ENCODE measurements at regions not wholly inside any gene's neighbourhood (a gene's known extent, or its start where the extent isn't known, plus 50 kb on each side); places are given as distances from the start of the nearest gene placed in this dataset.
"Not testable (repeated sequence)": the region's sequence is repeated elsewhere in the genome, so short reads cannot be mapped to it uniquely, and the experiment has no call there.

DNA sequence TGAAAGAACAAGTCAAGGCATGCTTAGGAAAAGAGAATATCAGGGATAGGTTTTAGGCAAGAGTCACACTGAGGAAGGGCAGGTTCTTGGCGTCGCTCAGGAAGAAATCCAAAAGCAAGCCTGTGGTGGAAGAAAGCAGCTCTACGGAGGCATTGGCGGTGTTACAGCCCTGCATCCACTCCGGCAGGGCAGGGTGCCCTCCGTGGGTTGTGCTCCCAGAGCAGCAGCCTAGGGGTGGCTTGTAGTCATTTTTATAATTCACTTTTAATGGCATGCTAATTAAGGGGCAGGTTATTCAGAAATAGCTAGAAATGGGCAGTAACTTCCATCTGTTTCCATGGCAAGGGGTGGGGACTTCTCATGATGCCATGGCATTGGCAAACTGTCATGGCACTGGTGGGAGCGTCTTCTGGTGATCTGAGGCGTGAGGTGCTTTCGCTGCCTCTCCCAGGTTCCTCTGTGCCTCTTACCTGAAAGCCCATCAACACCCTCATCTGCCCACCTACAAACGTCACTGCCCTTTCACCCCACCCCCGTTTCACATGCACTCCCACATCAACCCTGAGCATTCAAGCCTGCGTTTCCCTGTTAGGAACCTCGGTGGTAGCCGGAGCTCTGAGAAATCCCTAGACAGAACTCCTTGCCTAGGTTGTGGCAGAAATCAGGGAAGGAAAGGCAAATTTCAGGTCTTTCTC lies 1763.8 kb upstream of the TPTE start:
- not testable (repeated sequence) for H3K4me3 ChIP-seq (ENCODE audit: low read length); H3K9ac ChIP-seq (ENCODE audit: low read length); H3K27me3 ChIP-seq (ENCODE audit: control insufficient read depth, insufficient read depth, low read length); H3K36me3 ChIP-seq (ENCODE audit: control insufficient read depth, low read depth, low read length); H3K4me1 ChIP-seq (ENCODE audit: control insufficient read depth, low read depth, low read length); H3K27ac ChIP-seq (ENCODE audit: low read length)
- peaks cover 34% of the 10 kb centered on the region for H3K9me3 ChIP-seq (ENCODE audit: control insufficient read depth, low read depth, low read length)

DNA sequence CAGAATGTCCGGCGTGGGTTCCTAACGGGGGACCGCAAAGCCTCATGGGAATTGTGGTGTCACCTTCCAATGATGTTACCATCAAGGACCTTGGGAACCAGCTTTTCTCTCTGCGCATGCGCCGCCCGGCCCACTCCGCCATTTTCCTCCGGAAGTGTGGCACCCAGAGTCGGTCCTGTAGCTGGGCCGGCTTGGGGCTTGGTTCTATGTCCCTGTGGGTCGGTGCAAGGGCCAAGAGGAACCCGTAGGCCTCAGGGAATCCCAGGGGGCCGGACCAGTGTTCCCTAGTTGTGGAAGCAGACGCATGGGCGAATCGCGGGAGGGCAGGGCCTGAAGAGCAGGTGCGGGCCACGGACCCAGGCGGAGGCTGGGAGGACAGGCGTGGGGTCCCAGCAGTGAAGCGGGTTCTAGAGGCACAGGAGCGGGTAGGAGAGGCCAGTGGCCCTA lies 1762.4 kb upstream of the TPTE start:
- not testable (repeated sequence) for H3K4me3 ChIP-seq (ENCODE audit: low read length); H3K36me3 ChIP-seq (ENCODE audit: control insufficient read depth, low read depth, low read length); H3K27ac ChIP-seq (ENCODE audit: low read length); H3K4me1 ChIP-seq (ENCODE audit: control insufficient read depth, low read depth, low read length); H3K9ac ChIP-seq (ENCODE audit: low read length); H3K27me3 ChIP-seq (ENCODE audit: control insufficient read depth, insufficient read depth, low read length)
- peaks cover 44% of the 10 kb centered on the region for H3K9me3 ChIP-seq (ENCODE audit: control insufficient read depth, low read depth, low read length)

DNA sequence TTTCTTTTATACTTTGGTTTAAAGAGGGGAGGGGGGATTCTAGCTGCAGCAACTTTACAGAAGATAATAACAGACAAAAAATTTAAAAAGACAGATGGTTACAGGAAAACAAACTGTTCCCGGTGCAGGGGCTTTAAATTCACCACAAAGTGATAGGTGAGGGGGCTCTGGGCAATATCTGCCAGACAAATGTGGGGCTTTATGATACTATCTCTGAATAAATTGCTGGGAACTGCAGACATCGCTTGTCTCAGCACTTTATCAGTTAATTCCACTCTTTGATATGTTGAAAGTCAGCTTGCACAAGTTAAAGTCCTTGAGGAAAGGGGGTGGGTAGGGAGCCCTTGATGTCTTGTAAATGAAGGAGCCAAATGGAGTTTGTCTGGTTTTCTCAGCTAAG lies 1759.1 kb upstream of the TPTE start:
- H3K4me3 ChIP-seq (ENCODE audit: low read length); H3K4me1 ChIP-seq (ENCODE audit: control insufficient read depth, low read depth, low read length); H3K36me3 ChIP-seq (ENCODE audit: control insufficient read depth, low read depth, low read length); H3K27me3 ChIP-seq (ENCODE audit: control insufficient read depth, insufficient read depth, low read length); H3K9ac ChIP-seq (ENCODE audit: low read length); H3K27ac ChIP-seq (ENCODE audit: low read length): not testable (repeated sequence)
- peaks cover 52% of the 10 kb centered on the region for H3K9me3 ChIP-seq (ENCODE audit: control insufficient read depth, low read depth, low read length)

DNA sequence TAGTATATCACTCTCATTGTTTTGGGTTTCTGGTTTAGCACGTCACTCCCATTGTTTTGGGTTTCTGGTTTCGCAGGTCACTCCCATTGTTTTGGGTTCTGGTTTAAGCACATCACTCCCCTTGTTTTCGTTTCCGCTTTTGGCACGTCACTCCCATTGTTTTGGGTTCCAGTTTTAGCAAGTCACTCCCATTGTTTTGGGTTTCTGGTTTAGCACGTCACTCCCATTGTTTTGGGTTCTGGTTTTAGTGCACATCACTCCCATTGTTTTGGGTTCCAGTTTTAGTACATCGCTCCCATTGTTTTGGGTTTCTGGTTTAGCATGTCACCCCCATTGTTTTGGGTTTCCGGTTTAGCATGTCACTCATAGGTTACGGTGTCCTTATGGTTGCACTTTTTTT lies 1757.0 kb upstream of the TPTE start:
- not testable (repeated sequence) for H3K4me1 ChIP-seq (ENCODE audit: control insufficient read depth, low read depth, low read length); H3K4me3 ChIP-seq (ENCODE audit: low read length); H3K27me3 ChIP-seq (ENCODE audit: control insufficient read depth, insufficient read depth, low read length); H3K9ac ChIP-seq (ENCODE audit: low read length); H3K27ac ChIP-seq (ENCODE audit: low read length); H3K36me3 ChIP-seq (ENCODE audit: control insufficient read depth, low read depth, low read length)
- peaks cover 37% of the 10 kb centered on the region for H3K9me3 ChIP-seq (ENCODE audit: control insufficient read depth, low read depth, low read length)

DNA sequence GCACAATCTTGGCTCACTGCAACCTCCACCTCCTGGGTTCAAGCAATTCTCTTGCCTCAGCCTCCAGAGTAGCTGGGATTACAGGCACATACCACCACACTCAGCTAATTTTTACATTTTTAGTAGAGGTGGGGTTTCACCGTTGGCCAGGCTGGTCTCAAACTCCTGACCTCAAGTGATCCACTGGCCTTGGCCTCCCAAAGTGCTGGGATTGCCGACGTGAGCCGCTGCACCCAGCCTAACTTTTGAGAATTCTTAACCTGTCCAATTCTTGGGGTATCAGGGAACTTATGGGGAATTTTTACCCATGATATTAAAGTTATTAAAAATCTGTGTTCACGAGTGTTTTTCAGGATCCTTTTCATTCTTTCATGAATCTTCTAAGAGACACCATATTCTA lies 1755.2 kb upstream of the TPTE start:
- H3K9me3 ChIP-seq (ENCODE audit: control insufficient read depth, low read depth, low read length), result peaks cover 36% of the 10 kb centered on the region
- H3K27me3 ChIP-seq (ENCODE audit: control insufficient read depth, insufficient read depth, low read length); H3K9ac ChIP-seq (ENCODE audit: low read length); H3K4me3 ChIP-seq (ENCODE audit: low read length); H3K27ac ChIP-seq (ENCODE audit: low read length); H3K36me3 ChIP-seq (ENCODE audit: control insufficient read depth, low read depth, low read length); H3K4me1 ChIP-seq (ENCODE audit: control insufficient read depth, low read depth, low read length): not testable (repeated sequence)

DNA sequence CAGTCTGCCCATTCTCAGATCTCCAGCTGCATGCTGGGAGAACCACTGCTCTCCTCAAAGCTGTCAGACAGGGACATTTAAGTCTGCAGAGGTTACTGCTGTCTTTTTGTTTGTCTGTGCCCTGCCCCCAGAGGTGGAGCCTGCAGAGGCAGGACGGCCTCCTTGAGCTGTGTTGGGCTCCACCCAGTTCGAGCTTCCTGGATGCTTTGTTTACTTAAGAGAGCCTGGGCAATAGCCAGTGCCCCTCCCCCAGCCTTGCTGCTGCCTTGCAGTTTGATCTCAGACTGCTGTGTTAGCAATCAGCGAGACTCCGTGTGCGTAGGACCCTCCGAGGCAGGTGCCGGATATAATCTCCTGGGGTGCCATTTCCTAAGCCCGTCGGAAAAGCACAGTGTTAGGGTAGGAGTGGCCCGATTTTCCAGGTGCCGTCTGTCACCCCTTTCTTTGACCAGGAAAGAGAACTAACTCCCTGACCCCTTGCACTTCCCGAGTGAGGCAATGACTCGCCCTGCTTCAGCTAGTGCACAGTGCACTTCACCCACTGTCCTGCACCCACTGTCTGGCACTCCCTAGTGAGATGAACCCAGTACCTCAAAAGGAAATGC lies 1748.4 kb upstream of the TPTE start:
- not testable (repeated sequence) for H3K36me3 ChIP-seq (ENCODE audit: control insufficient read depth, low read depth, low read length); H3K9ac ChIP-seq (ENCODE audit: low read length)

DNA sequence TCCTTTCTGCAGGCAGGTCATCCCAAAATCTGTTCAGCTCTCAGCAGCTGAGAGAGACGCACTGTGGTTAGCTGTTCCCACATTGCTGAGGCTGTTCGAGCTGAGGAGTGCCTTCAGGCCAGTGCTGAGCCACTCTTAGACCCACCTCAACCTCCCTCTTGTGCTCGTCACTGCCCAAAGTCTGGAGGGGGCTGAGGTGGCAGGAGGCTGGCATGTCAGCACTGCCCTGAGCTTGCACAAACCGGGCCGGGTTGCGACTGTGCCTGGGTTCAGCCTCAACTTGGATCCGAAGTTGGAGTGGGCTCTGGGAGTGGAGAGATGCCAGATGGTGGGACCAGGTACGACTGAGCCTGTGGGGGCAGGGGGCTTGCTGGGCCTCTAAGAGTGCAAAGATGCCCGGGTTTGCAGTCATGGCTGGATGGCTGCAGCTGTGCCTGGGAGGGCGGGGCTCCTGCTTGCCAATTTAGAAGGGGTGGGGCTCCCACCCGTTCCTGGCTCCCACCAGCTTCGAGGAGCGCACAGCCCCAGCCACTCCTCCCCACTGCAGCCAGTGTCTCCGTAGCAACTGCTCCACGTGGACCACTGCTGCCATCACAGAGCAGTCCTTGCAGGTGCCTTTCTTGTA lies 1745.7 kb upstream of the TPTE start:
- not testable (repeated sequence) for H3K27me3 ChIP-seq (ENCODE audit: control insufficient read depth, insufficient read depth, low read length); H3K9ac ChIP-seq (ENCODE audit: low read length); H3K4me1 ChIP-seq (ENCODE audit: control insufficient read depth, low read depth, low read length); H3K4me3 ChIP-seq (ENCODE audit: low read length); H3K36me3 ChIP-seq (ENCODE audit: control insufficient read depth, low read depth, low read length); H3K27ac ChIP-seq (ENCODE audit: low read length)
- H3K9me3 ChIP-seq (ENCODE audit: control insufficient read depth, low read depth, low read length), result peaks cover 12% of the 10 kb centered on the region

More for the DNA sequence above, 1748.4 kb upstream of the TPTE start:
- H3K9me3 ChIP-seq (ENCODE audit: control insufficient read depth, low read depth, low read length), result peaks cover 12% of the 10 kb centered on the region
- not testable (repeated sequence) for H3K27me3 ChIP-seq (ENCODE audit: control insufficient read depth, insufficient read depth, low read length); H3K4me1 ChIP-seq (ENCODE audit: control insufficient read depth, low read depth, low read length); H3K27ac ChIP-seq (ENCODE audit: low read length); H3K4me3 ChIP-seq (ENCODE audit: low read length)

DNA sequence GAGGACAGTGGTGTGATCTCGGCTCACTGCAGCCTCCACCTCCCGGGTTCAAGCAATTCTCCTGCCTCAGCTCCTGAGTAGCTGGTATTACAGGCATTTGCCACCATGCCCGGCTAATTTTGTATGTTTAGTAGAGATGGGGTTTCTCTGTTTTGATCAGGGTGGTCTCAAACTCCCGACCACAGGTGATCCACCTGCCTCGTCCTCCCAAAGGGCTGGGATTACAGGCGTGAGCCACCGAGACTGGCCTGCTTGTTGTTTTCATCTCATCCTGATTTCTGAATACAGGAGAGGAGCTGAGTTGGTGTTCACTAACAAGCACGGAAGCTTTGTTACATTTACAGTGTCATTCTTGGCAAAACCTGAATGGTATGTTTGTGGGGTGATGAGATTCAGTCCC lies 1744.1 kb upstream of the TPTE start:
- not testable (repeated sequence) for H3K27me3 ChIP-seq (ENCODE audit: control insufficient read depth, insufficient read depth, low read length); H3K4me1 ChIP-seq (ENCODE audit: control insufficient read depth, low read depth, low read length); H3K4me3 ChIP-seq (ENCODE audit: low read length); H3K36me3 ChIP-seq (ENCODE audit: control insufficient read depth, low read depth, low read length); H3K9me3 ChIP-seq (ENCODE audit: control insufficient read depth, low read depth, low read length); H3K9ac ChIP-seq (ENCODE audit: low read length); H3K27ac ChIP-seq (ENCODE audit: low read length)

DNA sequence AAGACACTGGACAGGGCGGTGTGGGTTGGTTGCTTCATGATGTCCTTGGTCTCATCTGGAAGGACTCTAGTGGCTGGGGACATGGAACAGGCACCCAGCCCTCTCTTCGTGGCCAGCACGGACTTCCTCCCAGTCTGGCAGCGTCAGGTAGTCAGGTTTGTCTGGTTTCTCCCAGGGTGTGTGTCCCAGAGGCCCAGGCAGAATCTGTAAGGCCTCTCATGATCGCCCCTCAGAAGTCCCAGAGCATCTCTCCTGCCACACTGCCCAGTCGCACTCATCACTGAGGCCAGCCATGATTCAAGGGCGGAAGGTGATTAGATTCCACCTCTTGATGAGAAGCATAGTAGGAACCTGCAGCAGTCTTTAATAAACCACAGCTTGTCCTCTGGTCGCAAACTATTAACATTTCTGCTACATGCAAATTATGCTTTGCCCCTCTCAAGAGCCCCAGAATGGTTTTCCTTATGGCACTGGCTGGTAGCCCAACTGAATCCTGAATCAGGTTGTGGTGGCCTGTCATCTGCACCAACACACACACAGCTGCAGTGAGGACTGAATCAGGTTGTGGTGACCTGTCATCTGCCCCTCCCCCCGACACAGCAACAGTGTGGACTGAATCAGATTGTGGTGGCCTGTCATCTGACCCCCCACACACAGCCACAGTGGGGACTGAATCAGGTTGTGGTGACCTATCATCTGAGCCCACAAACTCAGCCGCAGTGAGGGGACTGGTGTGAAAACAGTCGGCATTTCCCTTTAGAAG lies 1742.9 kb upstream of the TPTE start:
- H3K4me3 ChIP-seq (ENCODE audit: low read length); H3K36me3 ChIP-seq (ENCODE audit: control insufficient read depth, low read depth, low read length); H3K27ac ChIP-seq (ENCODE audit: low read length); H3K4me1 ChIP-seq (ENCODE audit: control insufficient read depth, low read depth, low read length); H3K9me3 ChIP-seq (ENCODE audit: control insufficient read depth, low read depth, low read length); H3K27me3 ChIP-seq (ENCODE audit: control insufficient read depth, insufficient read depth, low read length); H3K9ac ChIP-seq (ENCODE audit: low read length): not testable (repeated sequence)

DNA sequence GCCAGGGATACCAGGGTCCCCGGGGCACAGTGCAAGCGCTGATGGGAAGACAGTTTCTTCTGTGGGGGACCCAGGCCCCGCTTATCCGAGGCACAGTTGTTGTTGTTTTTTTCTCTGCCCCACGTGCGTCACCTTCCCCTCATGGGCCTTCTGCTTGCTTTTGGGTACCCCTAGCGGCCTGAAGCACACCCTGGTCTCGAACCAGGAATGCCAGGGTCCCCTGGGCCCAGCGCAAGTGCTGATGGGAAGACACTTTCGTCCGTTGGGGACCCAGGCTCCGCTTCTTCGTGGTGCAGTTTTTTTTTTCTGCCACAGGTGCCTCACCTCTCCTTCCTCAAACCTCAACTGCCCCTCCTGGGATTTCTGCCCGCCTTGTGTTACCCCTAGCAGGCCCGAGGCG lies 1708.5 kb upstream of the TPTE start:
- not testable (repeated sequence) for H3K4me1 ChIP-seq (ENCODE audit: control insufficient read depth, low read depth, low read length); H3K27me3 ChIP-seq (ENCODE audit: control insufficient read depth, insufficient read depth, low read length); H3K27ac ChIP-seq (ENCODE audit: low read length); H3K9ac ChIP-seq (ENCODE audit: low read length); H3K9me3 ChIP-seq (ENCODE audit: control insufficient read depth, low read depth, low read length); H3K4me3 ChIP-seq (ENCODE audit: low read length); H3K36me3 ChIP-seq (ENCODE audit: control insufficient read depth, low read depth, low read length)

DNA sequence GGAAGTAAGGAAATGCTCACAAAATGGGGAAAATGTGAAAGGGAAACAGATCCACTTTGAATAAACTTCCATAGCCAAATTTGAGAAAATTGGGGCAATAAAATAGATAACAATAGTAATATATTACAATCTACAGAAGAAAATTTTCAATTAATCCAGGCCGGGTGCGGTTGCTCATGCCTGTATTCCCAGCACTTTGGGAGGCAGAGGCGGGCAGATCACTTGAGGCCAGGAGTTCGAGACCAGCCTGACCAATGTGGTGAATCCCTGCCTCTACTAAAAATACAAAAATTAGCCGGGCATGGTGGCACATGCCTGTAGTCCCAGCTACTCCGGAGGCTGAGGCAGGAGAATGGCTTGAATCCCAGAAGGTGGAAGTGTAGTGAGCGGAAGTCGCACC lies 1687.1 kb upstream of the TPTE start:
- H3K27ac ChIP-seq (ENCODE audit: low read length); H3K4me3 ChIP-seq (ENCODE audit: low read length); H3K27me3 ChIP-seq (ENCODE audit: control insufficient read depth, insufficient read depth, low read length); H3K36me3 ChIP-seq (ENCODE audit: control insufficient read depth, low read depth, low read length); H3K4me1 ChIP-seq (ENCODE audit: control insufficient read depth, low read depth, low read length); H3K9ac ChIP-seq (ENCODE audit: low read length); H3K9me3 ChIP-seq (ENCODE audit: control insufficient read depth, low read depth, low read length): not testable (repeated sequence)

All from iPS-18a (cell line).